ENCODE measurements at regions not wholly inside any gene's neighbourhood (a gene's known extent, or its start where the extent isn't known, plus 50 kb on each side); places are given as distances from the start of the nearest gene placed in this dataset.

DNA sequence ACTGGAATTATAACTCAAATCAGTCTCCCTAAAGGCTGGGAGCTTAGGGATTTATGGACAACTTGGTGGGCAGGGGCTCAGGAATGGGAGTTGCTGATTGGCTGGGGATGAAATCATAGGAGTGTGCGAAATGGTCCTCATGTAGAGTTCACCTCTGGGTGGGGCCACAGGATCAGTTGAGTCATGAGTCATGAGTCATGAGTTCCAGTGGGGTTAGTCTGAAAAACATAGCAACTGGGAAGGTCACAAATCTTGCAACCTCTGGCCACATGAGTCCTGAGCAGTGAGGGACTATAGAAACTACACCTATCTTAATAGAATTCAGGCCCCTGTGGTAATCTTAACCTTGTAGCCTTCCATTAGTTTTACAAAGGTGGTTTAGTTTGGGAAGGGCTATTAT is 383.3 kb downstream of the RBM43 start:
- H3K4me1 ChIP-seq (ENCODE audit: insufficient read depth): peaks cover 18% of the 10 kb centered on the region
- H3K36me3 ChIP-seq (replicated peaks; ENCODE audit: insufficient read depth, low read depth): no peaks in the 10 kb centered on the region
- H3K27ac ChIP-seq: peak overlapping the region; percentile 74
- H2AFZ ChIP-seq: no peak overlapping the region
- H4K20me1 ChIP-seq (ENCODE audit: insufficient read depth, poor library complexity, severe bottlenecking): no peaks in the 10 kb centered on the region
- no peaks in the 10 kb centered on the region for H3K79me2 ChIP-seq
- 75% methylated on average over 1 of the region's 1 CpG for WGBS (ENCODE audit: low lambda C conversion rate, missing lambda C conversion rate)
- DNase-seq (ENCODE audit: low spot score): peak; percentile 59
- H3K27me3 ChIP-seq: no peaks in the 10 kb centered on the region
- H3K4me3 ChIP-seq: no peak overlapping the region
- H3K4me2 ChIP-seq: no peak overlapping the region
- no peak for TF ChIP-seq EZH2 (IDR thresholded peaks at IDR 0.05; ENCODE audit: borderline replicate concordance)
- no peaks in the 10 kb centered on the region for H3K9me3 ChIP-seq (ENCODE audit: low read depth)
- H3K9me2 ChIP-seq (replicated peaks; ENCODE audit: insufficient read depth): no peaks in the 10 kb centered on the region

DNA sequence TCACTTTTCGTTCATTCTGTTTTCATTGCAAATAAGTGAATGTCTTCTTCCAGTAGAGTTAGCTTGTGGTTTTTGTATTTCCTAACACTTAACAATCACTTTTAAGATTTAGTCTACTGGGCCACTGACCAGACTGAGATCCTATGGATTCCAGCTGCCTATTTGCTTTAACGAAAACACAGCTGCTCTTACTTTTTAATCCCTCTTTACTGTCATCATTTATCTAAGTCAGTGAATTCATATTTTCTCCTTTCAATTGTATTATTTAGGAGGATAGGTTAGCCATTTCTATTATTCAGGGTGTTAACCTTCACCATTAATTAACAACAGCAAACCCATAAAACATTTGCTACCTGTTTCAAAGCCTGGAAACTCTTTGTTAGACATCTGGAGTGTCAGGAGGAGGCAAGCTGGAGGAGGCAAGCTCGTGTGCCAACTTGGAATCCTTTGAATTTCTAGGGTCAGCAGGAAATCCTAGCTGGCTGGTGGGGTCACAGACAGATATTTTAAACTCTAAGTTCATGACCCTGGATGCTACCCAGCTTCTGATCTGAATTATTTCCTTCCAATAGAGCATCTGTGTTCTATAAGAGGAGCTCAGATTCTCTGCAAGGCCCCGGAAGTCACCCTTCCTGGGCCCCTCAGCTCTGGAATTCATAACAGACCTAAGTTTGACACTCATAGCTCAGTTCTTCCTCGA is 385.3 kb downstream of the RBM43 start:
- H3K4me3 ChIP-seq: no peak overlapping the region
- TF ChIP-seq EZH2 (IDR thresholded peaks at IDR 0.05; ENCODE audit: borderline replicate concordance) (no peak), EZH2phosphoT487 (IDR thresholded peaks at IDR 0.05; ENCODE audit: low read depth, severe bottlenecking, unreplicated experiment) (no peak)
- TF ChIP-seq, protein P1, sequence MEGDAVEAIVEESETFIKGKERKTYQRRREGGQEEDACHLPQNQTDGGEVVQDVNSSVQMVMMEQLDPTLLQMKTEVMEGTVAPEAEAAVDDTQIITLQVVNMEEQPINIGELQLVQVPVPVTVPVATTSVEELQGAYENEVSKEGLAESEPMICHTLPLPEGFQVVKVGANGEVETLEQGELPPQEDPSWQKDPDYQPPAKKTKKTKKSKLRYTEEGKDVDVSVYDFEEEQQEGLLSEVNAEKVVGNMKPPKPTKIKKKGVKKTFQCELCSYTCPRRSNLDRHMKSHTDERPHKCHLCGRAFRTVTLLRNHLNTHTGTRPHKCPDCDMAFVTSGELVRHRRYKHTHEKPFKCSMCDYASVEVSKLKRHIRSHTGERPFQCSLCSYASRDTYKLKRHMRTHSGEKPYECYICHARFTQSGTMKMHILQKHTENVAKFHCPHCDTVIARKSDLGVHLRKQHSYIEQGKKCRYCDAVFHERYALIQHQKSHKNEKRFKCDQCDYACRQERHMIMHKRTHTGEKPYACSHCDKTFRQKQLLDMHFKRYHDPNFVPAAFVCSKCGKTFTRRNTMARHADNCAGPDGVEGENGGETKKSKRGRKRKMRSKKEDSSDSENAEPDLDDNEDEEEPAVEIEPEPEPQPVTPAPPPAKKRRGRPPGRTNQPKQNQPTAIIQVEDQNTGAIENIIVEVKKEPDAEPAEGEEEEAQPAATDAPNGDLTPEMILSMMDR (IDR thresholded peaks at IDR 0.05; ENCODE audit: poor library complexity): no peak
- H2AFZ ChIP-seq: no peak overlapping the region
- H3K9me2 ChIP-seq (replicated peaks; ENCODE audit: insufficient read depth): no peaks in the 10 kb centered on the region
- peak overlapping the region; percentile 13 for H3K27ac ChIP-seq
- H3K4me2 ChIP-seq: no peak overlapping the region
- H3K9me3 ChIP-seq (ENCODE audit: low read depth): no peaks in the 10 kb centered on the region
- WGBS (ENCODE audit: low lambda C conversion rate, missing lambda C conversion rate): 38% methylated on average over 5 of the region's 5 CpGs
- no peaks in the 10 kb centered on the region for H3K36me3 ChIP-seq (replicated peaks; ENCODE audit: insufficient read depth, low read depth)
- H3K79me2 ChIP-seq: no peaks in the 10 kb centered on the region
- no peaks in the 10 kb centered on the region for H3K27me3 ChIP-seq
- no peaks in the 10 kb centered on the region for H4K20me1 ChIP-seq (ENCODE audit: insufficient read depth, poor library complexity, severe bottlenecking)
- DNase-seq (ENCODE audit: low spot score): no peak
- H3K4me1 ChIP-seq (ENCODE audit: insufficient read depth): peaks cover 13% of the 10 kb centered on the region

DNA sequence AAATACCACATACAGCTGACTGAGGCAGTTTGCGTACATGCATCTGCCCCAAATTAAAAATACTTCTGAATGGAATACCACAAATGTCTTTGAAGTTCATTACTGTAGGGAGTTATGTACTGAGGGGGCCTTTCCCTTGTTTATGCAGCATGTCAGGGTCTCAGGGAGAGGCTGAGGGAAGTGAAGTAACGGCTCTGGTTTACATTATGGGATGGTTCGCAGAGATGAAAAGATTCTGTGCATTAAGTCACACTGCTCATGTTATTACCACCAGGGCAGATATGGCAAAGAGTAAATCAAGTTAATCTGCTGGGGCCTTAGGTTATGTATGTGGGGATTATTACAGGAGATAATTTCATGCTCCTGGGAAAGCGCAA is 385.9 kb upstream of the RND3 start:
- Histone ChIP-seq H3K27ac (no peak overlapping the region), H3K79me2 (no peaks in the 10 kb centered on the region), H3K4me3 (no peak overlapping the region), H3K36me3 (replicated peaks; ENCODE audit: insufficient read depth, low read depth) (no peaks in the 10 kb centered on the region), H2AFZ (no peak overlapping the region), H4K20me1 (ENCODE audit: insufficient read depth, poor library complexity, severe bottlenecking) (no peaks in the 10 kb centered on the region), H3K4me2 (peak overlapping the region; percentile 13), H3K9me3 (ENCODE audit: low read depth) (no peaks in the 10 kb centered on the region), H3K9me2 (replicated peaks; ENCODE audit: insufficient read depth) (no peaks in the 10 kb centered on the region), H3K27me3 (no peaks in the 10 kb centered on the region), H3K4me1 (ENCODE audit: insufficient read depth) (peaks cover 6% of the 10 kb centered on the region)
- WGBS (ENCODE audit: low lambda C conversion rate, missing lambda C conversion rate): 34% methylated on average over 4 of the region's 4 CpGs
- TF ChIP-seq, protein P1 (IDR thresholded peaks at IDR 0.05; ENCODE audit: poor library complexity): no peak
- no peak for TF ChIP-seq EZH2 (IDR thresholded peaks at IDR 0.05; ENCODE audit: borderline replicate concordance)
- TF ChIP-seq EZH2phosphoT487 (IDR thresholded peaks at IDR 0.05; ENCODE audit: low read depth, severe bottlenecking, unreplicated experiment): no peak
- DNase-seq (ENCODE audit: low spot score): no peak

DNA sequence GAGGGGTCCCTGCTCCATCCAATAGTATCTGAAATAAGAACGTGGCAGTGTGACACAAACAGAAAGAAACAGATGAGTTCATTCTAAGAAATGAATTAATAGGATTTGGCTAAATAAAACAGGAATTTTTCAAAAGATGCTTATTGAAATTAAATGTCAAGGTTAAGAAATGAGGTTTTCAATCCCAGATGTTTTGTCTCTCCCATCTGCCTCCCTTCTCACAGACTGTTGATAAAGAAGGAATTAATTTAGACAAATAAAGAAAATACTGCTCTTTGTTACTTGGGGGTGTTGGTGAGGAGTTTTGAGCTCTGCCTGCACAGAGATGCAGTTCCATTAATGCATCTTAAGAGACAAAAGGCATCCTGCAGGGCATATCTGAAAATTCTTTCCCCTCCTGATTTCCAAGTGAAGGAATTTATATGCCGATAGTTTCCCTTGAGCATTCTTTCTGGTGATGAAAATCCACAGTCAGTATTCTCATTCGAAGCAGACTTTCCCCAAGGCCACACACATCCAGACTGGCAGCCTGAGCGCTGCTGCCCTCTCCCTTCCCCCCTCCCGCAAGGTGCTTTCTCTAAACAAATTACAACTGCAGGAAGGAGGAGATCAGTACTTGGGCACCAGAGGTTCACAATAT is 385.4 kb upstream of the RND3 start:
- H3K27me3 ChIP-seq: no peaks in the 10 kb centered on the region
- TF ChIP-seq, protein P1 (IDR thresholded peaks at IDR 0.05; ENCODE audit: poor library complexity): no peak
- TF ChIP-seq EZH2phosphoT487 (IDR thresholded peaks at IDR 0.05; ENCODE audit: low read depth, severe bottlenecking, unreplicated experiment): no peak
- no peak for TF ChIP-seq EZH2 (IDR thresholded peaks at IDR 0.05; ENCODE audit: borderline replicate concordance)
- H3K79me2 ChIP-seq: no peaks in the 10 kb centered on the region
- peak; percentile 31 for DNase-seq (ENCODE audit: low spot score)
- H3K36me3 ChIP-seq (replicated peaks; ENCODE audit: insufficient read depth, low read depth): no peaks in the 10 kb centered on the region
- H3K9me2 ChIP-seq (replicated peaks; ENCODE audit: insufficient read depth): no peaks in the 10 kb centered on the region
- no peak overlapping the region for H2AFZ ChIP-seq
- H3K9me3 ChIP-seq (ENCODE audit: low read depth): no peaks in the 10 kb centered on the region
- H3K4me2 ChIP-seq: peak overlapping the region; percentile 18
- no peak overlapping the region for H3K27ac ChIP-seq
- H3K4me3 ChIP-seq: no peak overlapping the region
- H4K20me1 ChIP-seq (ENCODE audit: insufficient read depth, poor library complexity, severe bottlenecking): no peaks in the 10 kb centered on the region
- H3K4me1 ChIP-seq (ENCODE audit: insufficient read depth): peaks cover 6% of the 10 kb centered on the region
- WGBS (ENCODE audit: low lambda C conversion rate, missing lambda C conversion rate): 15% methylated on average over 5 of the region's 5 CpGs
